IMR-90 (cell line): ENCODE measurements at regions not wholly inside any gene's neighbourhood (a gene's known extent, or its start where the extent isn't known, plus 50 kb on each side); places are given as distances from the start of the nearest gene placed in this dataset.

Experiments used
- ATAC-seq: fragments of 200-7000 bp; cut with Tn5 transposase; 2 replicates; pipeline ENCODE4 v1.9.1; 2020; ENCODE audit warnings: low read depth, mild to moderate bottlenecking, moderate library complexity
- BruUV-seq: library from RNA; stranded (reverse); fragments of 400-500 nt; replicated peaks from 2 replicates; lab custom pipeline; 2021; lab: Mats Ljungman, UMichigan
- CTCF ChIA-PET: fragments of 300-600 bp; formaldehyde crosslinking; extraction: SDS; loops from one replicate; lab custom pipeline; 2021; ENCODE audit warnings: antibody characterized with exemption; lab: Yijun Ruan, JAX
- POLR2A ChIA-PET: fragments of 300-600 bp; sonication (Branson Sonifier 250); formaldehyde crosslinking; loops from one replicate; lab custom pipeline; 2022; ENCODE audit warnings: antibody characterized with exemption; ENCODE audit not compliant: unreplicated experiment; lab: Charles Lee
- DNase-seq: peaks from one replicate; pipeline ENCODE4 v3.0.0; 2013
- H2AFZ ChIP-seq: replicated peaks from 2 replicates; pipeline ENCODE3; 2013; ENCODE audit warnings: low read length, mild to moderate bottlenecking; ENCODE audit not compliant: poor library complexity
- H2AK5ac ChIP-seq: 2 replicates; pipeline ENCODE4 v1.6.1; 2013; ENCODE audit warnings: low read depth, low read length, inconsistent platforms
- H2AK9ac ChIP-seq: replicated peaks from 2 replicates; pipeline ENCODE3; 2013; ENCODE audit warnings: mild to moderate bottlenecking, low read depth, low read length, moderate library complexity; ENCODE audit not compliant: poor library complexity
- H2BK120ac ChIP-seq: 2 replicates; pipeline ENCODE4 v1.6.1; 2013; ENCODE audit warnings: low read depth, low read length, inconsistent platforms
- H2BK15ac ChIP-seq: 3 replicates; pipeline ENCODE4 v1.6.1; 2013; ENCODE audit warnings: low read depth, low read length, inconsistent platforms
- H2BK20ac ChIP-seq: 2 replicates; pipeline ENCODE4 v1.6.1; 2013; ENCODE audit warnings: low read depth, mild to moderate bottlenecking, inconsistent platforms, low read length, moderate library complexity
- H2BK5ac ChIP-seq: 2 replicates; pipeline ENCODE4 v1.6.1; 2013; ENCODE audit warnings: mild to moderate bottlenecking, low read depth, low read length, inconsistent platforms; ENCODE audit not compliant: poor library complexity, severe bottlenecking
- H3K14ac ChIP-seq: replicated peaks from 2 replicates; pipeline ENCODE4 v1.6.1; 2013; ENCODE audit warnings: low read depth, low read length, inconsistent platforms
- H3K18ac ChIP-seq: 2 replicates; pipeline ENCODE4 v1.6.1; 2013; ENCODE audit warnings: low read depth, low read length, control low read depth
- H3K23ac ChIP-seq: 2 replicates; pipeline ENCODE4 v1.6.1; 2013; ENCODE audit warnings: low read depth, low read length, inconsistent platforms
- H3K27ac ChIP-seq: 2 replicates; pipeline ENCODE4 v1.5.1; 2013; ENCODE audit warnings: mild to moderate bottlenecking, control low read depth, low read length; ENCODE audit not compliant: insufficient read depth
- H3K27me3 ChIP-seq: 2 replicates; pipeline ENCODE4 v1.6.1; 2013; ENCODE audit warnings: low read length; ENCODE audit not compliant: control insufficient read depth, insufficient read depth
- H3K36me3 ChIP-seq: 2 replicates; pipeline ENCODE4 v1.6.1; 2013; ENCODE audit warnings: low read length, mixed read lengths; ENCODE audit not compliant: control insufficient read depth, insufficient read depth
- H3K4ac ChIP-seq: 2 replicates; pipeline ENCODE4 v1.6.1; 2013; ENCODE audit warnings: low read depth, low read length, inconsistent platforms
- H3K4me1 ChIP-seq: 2 replicates; pipeline ENCODE4 v1.6.1; 2013; ENCODE audit warnings: low read length, mixed read lengths; ENCODE audit not compliant: control insufficient read depth, insufficient read depth
- H3K4me2 ChIP-seq: 2 replicates; pipeline ENCODE4 v1.6.1; 2013; ENCODE audit warnings: low read depth, mild to moderate bottlenecking, control low read depth, low read length, moderate library complexity
- H3K4me3 ChIP-seq: 2 replicates; pipeline ENCODE4 v1.5.1; 2013; ENCODE audit warnings: low read depth, mild to moderate bottlenecking, control low read depth, low read length, moderate library complexity; ENCODE audit not compliant: insufficient read depth
- H3K56ac ChIP-seq: 2 replicates; pipeline ENCODE4 v1.6.1; 2013; ENCODE audit warnings: low read length, inconsistent platforms; ENCODE audit not compliant: insufficient read depth; ENCODE audit errors: extremely low read depth
- H3K79me1 ChIP-seq, 2 experiments: 2 replicates each; pipeline ENCODE4 v1.6.1; 2013; ENCODE audit warnings: low read length in 2 of 2, inconsistent platforms in 1 of 2, low read depth in 1 of 2
- H3K9ac ChIP-seq: 2 replicates; pipeline ENCODE4 v1.6.1; 2013; ENCODE audit warnings: low read depth, low read length, control low read depth
- H3K9me1 ChIP-seq: 2 replicates; pipeline ENCODE4 v1.6.1; 2013; ENCODE audit warnings: low read length, inconsistent platforms; ENCODE audit not compliant: insufficient read depth
- H3K9me3 ChIP-seq: 2 replicates; pipeline ENCODE4 v1.6.1; 2013; ENCODE audit warnings: low read length; ENCODE audit not compliant: control insufficient read depth, insufficient read depth
- H4K20me1 ChIP-seq: 2 replicates; pipeline ENCODE4 v1.6.1; 2013; ENCODE audit warnings: low read length, inconsistent platforms; ENCODE audit not compliant: insufficient read depth
- H4K5ac ChIP-seq: 2 replicates; pipeline ENCODE4 v1.6.1; 2013; ENCODE audit warnings: mild to moderate bottlenecking, low read depth, low read length, control low read depth
- H4K8ac ChIP-seq, 2 experiments: 2 replicates each; pipeline ENCODE4 v1.6.1; 2013; ENCODE audit warnings: low read depth in 2 of 2, low read length in 2 of 2, control low read depth in 1 of 2, inconsistent platforms in 1 of 2
- H4K91ac ChIP-seq: 2 replicates; pipeline ENCODE4 v1.6.1; 2013; ENCODE audit warnings: low read depth, low read length, inconsistent platforms; ENCODE audit not compliant: insufficient read depth
- BHLHE40 ChIP-seq: fragments of 150-350 bp; IDR thresholded peaks from 2 replicates; pipeline ENCODE4 v1.6.1; 2016; ENCODE audit warnings: mild to moderate bottlenecking, low read depth, low read length
- CEBPB ChIP-seq: IDR thresholded peaks from 2 replicates; pipeline ENCODE4 v1.6.1; 2012; ENCODE audit warnings: low read depth, low read length, improper control_type of control experiment
- CHD1 ChIP-seq: IDR thresholded peaks from 2 replicates; pipeline ENCODE4 v1.6.1; 2012; ENCODE audit warnings: low read depth, low read length, improper control_type of control experiment
- FOS ChIP-seq: fragments of 150-350 bp; IDR thresholded peaks from 2 replicates; pipeline ENCODE4 v1.6.1; 2016; ENCODE audit warnings: low read depth, low read length
- MAFK ChIP-seq: IDR thresholded peaks from 2 replicates; pipeline ENCODE4 v1.6.1; 2012; ENCODE audit warnings: low read depth, low read length, improper control_type of control experiment
- POLR2A ChIP-seq: IDR thresholded peaks from 2 replicates; pipeline ENCODE4 v1.6.1; 2012; ENCODE audit warnings: mild to moderate bottlenecking, low read depth, low read length
- RAD21 ChIP-seq: IDR thresholded peaks from 2 replicates; pipeline ENCODE4 v1.6.1; 2012; ENCODE audit warnings: low read length, improper control_type of control experiment
- RCOR1 ChIP-seq: IDR thresholded peaks from 2 replicates; pipeline ENCODE4 v1.6.1; 2012; ENCODE audit warnings: mild to moderate bottlenecking, low read length, improper control_type of control experiment; ENCODE audit not compliant: insufficient replicate concordance
- SMC3 ChIP-seq: fragments of 150-350 bp; IDR thresholded peaks from 2 replicates; pipeline ENCODE4 v1.6.1; 2016; ENCODE audit warnings: low read depth, mild to moderate bottlenecking, antibody characterized with exemption, low read length, moderate library complexity
- WGBS, 2 experiments: methylation state at CpG; one replicate each; pipeline versions ENCODE4 v1.1.5 to v1.1.7; 2013; ENCODE audit warnings: missing lambda C conversion rate in 2 of 2; ENCODE audit not compliant: insufficient read length in 1 of 2; ENCODE audit errors: extremely low coverage in 2 of 2; 5-methylcytosine and 5-hydroxymethylcytosine counted together
- dilution Hi-C: fragments of 300-500 bp; cut with HindIII; formaldehyde crosslinking; loops from one replicate; pipeline ENCODE4 v1.14.3; 2018; ENCODE audit warnings: low sequenced_read_pairs; ENCODE audit not compliant: unreplicated experiment
- in situ Hi-C: fragments of 300-500 bp; cut with MboI; formaldehyde crosslinking; loops from 3 replicates; pipeline ENCODE4 v1.14.3; 2019; ENCODE audit warnings: low sequenced_read_pairs, inconsistent platforms, mixed read lengths
- intact Hi-C: fragments of 100-400 bp; cut with micrococcal nuclease; formaldehyde crosslinking; loops from 2 replicates; pipeline ENCODE4 v1.10.0; 2022
- TF ChIP-seq, protein P1 (sequence below): conservative IDR thresholded peaks from 2 replicates; pipeline ENCODE4 v1.5.1; 2012; ENCODE audit warnings: mild to moderate bottlenecking, low read depth, low read length, improper control_type of control experiment
- TF ChIP-seq, protein P2 (sequence below): fragments of 150-350 bp; IDR thresholded peaks from 2 replicates; pipeline ENCODE4 v1.6.1; 2017; ENCODE audit warnings: mild to moderate bottlenecking, antibody characterized with exemption, low read length, low read depth
- TF ChIP-seq, protein P3 (sequence below): fragments of 150-350 bp; IDR thresholded peaks from 2 replicates; pipeline ENCODE4 v1.6.1; 2016; ENCODE audit warnings: low read depth, mild to moderate bottlenecking, low read length, moderate library complexity, borderline replicate concordance

DNA sequence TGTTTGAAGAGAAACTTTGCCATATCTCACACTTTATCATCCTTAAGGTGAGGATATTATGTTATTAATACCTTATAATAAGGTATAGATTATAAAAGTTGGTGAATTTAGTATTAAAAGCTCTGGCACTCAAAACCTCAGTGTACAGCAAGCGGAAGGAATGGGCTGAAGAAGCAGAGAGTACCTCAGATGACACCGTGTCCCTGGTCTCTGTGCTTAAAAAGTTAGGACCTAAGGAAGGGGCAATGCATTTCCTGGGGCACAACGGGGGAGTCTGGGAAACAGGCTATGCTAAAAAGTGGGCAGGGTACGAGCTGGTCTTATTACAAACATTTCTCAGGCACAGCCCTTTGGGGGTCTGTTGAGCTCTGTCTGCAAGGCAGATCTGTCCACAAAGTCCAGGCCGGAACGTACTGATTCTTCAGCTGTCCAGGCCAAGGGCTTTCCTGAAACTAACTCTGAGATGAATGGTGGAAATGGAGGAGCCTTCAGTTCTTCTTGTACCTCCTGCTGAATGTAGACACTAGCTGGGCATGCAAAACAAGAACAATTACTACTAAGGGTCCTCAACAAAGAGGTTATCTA, 202.7 kb downstream of the POM121L12 start:
- ChIA-PET CTCF (no interaction called here), POLR2A (no interaction called here)
- Histone ChIP-seq H3K79me1 (no peaks in the 10 kb centered on the region), H4K8ac (no peak overlapping the region), H2BK5ac (no peak overlapping the region), H3K56ac (no peak overlapping the region), H3K4me2 (no peak overlapping the region), H3K27me3 (no peaks in the 10 kb centered on the region), H4K20me1 (no peaks in the 10 kb centered on the region), H2AFZ (no peak overlapping the region), H4K5ac (no peak overlapping the region), H2BK15ac (no peak overlapping the region), H3K14ac (no peak overlapping the region), H3K18ac (no peak overlapping the region), H3K9me3 (peaks cover 4% of the 10 kb centered on the region; the same call in 1 of the 2 replicates), H3K4me1 (no peaks in the 10 kb centered on the region), H3K9ac (no peak overlapping the region), H3K23ac (no peak overlapping the region), H2AK5ac (no peak overlapping the region), H3K9me1 (no peaks in the 10 kb centered on the region), H2AK9ac (no peak overlapping the region), H3K4me3 (no peak overlapping the region), H3K36me3 (no peaks in the 10 kb centered on the region), H2BK20ac (no peak overlapping the region), H3K27ac (no peak overlapping the region), H2BK120ac (no peak overlapping the region), H4K91ac (no peak overlapping the region), H3K4ac (no peak overlapping the region)
- DNase-seq (no peak), ATAC-seq (no peak)
- 30% methylated on average over 2 of the region's 6 CpGs; no CpG with 5 or more reads in 1 of the 2 experiments for WGBS, 2 experiments
- BruUV-seq, result no TSS peak
- dilution Hi-C loops, result no loop called here
- intact Hi-C loops, result no loop called here
- in situ Hi-C loops, result no loop called here
- TF ChIP-seq, protein P1, sequence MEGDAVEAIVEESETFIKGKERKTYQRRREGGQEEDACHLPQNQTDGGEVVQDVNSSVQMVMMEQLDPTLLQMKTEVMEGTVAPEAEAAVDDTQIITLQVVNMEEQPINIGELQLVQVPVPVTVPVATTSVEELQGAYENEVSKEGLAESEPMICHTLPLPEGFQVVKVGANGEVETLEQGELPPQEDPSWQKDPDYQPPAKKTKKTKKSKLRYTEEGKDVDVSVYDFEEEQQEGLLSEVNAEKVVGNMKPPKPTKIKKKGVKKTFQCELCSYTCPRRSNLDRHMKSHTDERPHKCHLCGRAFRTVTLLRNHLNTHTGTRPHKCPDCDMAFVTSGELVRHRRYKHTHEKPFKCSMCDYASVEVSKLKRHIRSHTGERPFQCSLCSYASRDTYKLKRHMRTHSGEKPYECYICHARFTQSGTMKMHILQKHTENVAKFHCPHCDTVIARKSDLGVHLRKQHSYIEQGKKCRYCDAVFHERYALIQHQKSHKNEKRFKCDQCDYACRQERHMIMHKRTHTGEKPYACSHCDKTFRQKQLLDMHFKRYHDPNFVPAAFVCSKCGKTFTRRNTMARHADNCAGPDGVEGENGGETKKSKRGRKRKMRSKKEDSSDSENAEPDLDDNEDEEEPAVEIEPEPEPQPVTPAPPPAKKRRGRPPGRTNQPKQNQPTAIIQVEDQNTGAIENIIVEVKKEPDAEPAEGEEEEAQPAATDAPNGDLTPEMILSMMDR, result no peak
- TF ChIP-seq, protein P2, sequence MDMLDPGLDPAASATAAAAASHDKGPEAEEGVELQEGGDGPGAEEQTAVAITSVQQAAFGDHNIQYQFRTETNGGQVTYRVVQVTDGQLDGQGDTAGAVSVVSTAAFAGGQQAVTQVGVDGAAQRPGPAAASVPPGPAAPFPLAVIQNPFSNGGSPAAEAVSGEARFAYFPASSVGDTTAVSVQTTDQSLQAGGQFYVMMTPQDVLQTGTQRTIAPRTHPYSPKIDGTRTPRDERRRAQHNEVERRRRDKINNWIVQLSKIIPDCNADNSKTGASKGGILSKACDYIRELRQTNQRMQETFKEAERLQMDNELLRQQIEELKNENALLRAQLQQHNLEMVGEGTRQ, result no peak
- TF ChIP-seq, protein P3, sequence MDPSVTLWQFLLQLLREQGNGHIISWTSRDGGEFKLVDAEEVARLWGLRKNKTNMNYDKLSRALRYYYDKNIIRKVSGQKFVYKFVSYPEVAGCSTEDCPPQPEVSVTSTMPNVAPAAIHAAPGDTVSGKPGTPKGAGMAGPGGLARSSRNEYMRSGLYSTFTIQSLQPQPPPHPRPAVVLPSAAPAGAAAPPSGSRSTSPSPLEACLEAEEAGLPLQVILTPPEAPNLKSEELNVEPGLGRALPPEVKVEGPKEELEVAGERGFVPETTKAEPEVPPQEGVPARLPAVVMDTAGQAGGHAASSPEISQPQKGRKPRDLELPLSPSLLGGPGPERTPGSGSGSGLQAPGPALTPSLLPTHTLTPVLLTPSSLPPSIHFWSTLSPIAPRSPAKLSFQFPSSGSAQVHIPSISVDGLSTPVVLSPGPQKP, result no peak
- TF ChIP-seq MAFK (no peak), RAD21 (no peak), BHLHE40 (no peak), POLR2A (no peak), SMC3 (no peak), RCOR1 (no peak), FOS (no peak), CEBPB (no peak), CHD1 (no peak)
